ENCODE measurements at regions not wholly inside any gene's neighbourhood (a gene's known extent, or its start where the extent isn't known, plus 50 kb on each side); places are given as distances from the start of the nearest gene placed in this dataset.

GRCh38 chr6:167645368-167645767 is 181.3 kb upstream of the AFDN start:
- Histone ChIP-seq H3K27ac (ENCODE audit: low read depth) (no peak overlapping the region), H3K4me1 (ENCODE audit: insufficient read depth) (peaks cover 6% of the 10 kb centered on the region), H3K9me2 (ENCODE audit: insufficient read depth) (0 out of 2 replicates have a peak, but pooled peaks cover 4% of the 10 kb centered on the region), H3K36me3 (ENCODE audit: insufficient read depth) (no peaks in the 10 kb centered on the region), H3K4me3 (no peak overlapping the region), H3K27me3 (ENCODE audit: insufficient read depth) (no peaks in the 10 kb centered on the region), H3F3A (replicated peaks; ENCODE audit: low read depth) (no peaks in the 10 kb centered on the region), H4K20me1 (replicated peaks; ENCODE audit: insufficient read depth) (no peaks in the 10 kb centered on the region), H2AFZ (no peak overlapping the region), H3K4me2 (no peak overlapping the region), H3K79me2 (replicated peaks; ENCODE audit: insufficient read depth) (no peaks in the 10 kb centered on the region)
- TF ChIP-seq EZH2 (IDR thresholded peaks at IDR 0.05; ENCODE audit: low read depth, unreplicated experiment), result no peak
- no peak for TF ChIP-seq STAT1 (IDR thresholded peaks at IDR 0.05; ENCODE audit: unreplicated experiment)
- TF ChIP-seq ZNF114 (CRISPR knock-in tag; IDR thresholded peaks at IDR 0.05), result no peak
- TF ChIP-seq CREB1 (CRISPR knock-in tag; IDR thresholded peaks at IDR 0.05; ENCODE audit: low read depth), result no peak
- no peak for TF ChIP-seq REST (IDR thresholded peaks at IDR 0.05; ENCODE audit: unreplicated experiment)
- TF ChIP-seq, protein P1, sequence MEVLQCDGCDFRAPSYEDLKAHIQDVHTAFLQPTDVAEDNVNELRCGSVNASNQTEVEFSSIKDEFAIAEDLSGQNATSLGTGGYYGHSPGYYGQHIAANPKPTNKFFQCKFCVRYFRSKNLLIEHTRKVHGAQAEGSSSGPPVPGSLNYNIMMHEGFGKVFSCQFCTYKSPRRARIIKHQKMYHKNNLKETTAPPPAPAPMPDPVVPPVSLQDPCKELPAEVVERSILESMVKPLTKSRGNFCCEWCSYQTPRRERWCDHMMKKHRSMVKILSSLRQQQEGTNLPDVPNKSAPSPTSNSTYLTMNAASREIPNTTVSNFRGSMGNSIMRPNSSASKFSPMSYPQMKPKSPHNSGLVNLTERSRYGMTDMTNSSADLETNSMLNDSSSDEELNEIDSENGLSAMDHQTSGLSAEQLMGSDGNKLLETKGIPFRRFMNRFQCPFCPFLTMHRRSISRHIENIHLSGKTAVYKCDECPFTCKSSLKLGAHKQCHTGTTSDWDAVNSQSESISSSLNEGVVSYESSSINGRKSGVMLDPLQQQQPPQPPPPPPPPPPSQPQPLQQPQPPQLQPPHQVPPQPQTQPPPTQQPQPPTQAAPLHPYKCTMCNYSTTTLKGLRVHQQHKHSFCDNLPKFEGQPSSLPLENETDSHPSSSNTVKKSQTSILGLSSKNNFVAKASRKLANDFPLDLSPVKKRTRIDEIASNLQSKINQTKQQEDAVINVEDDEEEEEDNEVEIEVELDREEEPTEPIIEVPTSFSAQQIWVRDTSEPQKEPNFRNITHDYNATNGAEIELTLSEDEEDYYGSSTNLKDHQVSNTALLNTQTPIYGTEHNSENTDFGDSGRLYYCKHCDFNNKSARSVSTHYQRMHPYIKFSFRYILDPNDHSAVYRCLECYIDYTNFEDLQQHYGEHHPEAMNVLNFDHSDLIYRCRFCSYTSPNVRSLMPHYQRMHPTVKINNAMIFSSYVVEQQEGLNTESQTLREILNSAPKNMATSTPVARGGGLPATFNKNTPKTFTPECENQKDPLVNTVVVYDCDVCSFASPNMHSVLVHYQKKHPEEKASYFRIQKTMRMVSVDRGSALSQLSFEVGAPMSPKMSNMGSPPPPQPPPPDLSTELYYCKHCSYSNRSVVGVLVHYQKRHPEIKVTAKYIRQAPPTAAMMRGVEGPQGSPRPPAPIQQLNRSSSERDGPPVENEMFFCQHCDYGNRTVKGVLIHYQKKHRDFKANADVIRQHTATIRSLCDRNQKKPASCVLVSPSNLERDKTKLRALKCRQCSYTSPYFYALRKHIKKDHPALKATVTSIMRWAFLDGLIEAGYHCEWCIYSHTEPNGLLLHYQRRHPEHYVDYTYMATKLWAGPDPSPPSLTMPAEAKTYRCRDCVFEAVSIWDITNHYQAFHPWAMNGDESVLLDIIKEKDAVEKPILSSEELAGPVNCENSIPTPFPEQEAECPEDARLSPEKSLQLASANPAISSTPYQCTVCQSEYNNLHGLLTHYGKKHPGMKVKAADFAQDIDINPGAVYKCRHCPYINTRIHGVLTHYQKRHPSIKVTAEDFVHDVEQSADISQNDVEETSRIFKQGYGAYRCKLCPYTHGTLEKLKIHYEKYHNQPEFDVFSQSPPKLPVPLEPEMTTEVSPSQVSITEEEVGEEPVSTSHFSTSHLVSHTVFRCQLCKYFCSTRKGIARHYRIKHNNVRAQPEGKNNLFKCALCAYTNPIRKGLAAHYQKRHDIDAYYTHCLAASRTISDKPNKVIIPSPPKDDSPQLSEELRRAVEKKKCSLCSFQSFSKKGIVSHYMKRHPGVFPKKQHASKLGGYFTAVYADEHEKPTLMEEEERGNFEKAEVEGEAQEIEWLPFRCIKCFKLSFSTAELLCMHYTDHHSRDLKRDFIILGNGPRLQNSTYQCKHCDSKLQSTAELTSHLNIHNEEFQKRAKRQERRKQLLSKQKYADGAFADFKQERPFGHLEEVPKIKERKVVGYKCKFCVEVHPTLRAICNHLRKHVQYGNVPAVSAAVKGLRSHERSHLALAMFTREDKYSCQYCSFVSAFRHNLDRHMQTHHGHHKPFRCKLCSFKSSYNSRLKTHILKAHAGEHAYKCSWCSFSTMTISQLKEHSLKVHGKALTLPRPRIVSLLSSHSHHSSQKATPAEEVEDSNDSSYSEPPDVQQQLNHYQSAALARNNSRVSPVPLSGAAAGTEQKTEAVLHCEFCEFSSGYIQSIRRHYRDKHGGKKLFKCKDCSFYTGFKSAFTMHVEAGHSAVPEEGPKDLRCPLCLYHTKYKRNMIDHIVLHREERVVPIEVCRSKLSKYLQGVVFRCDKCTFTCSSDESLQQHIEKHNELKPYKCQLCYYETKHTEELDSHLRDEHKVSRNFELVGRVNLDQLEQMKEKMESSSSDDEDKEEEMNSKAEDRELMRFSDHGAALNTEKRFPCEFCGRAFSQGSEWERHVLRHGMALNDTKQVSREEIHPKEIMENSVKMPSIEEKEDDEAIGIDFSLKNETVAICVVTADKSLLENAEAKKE (CRISPR knock-in tag; IDR thresholded peaks at IDR 0.05), result no peak
- TF ChIP-seq POLR2AphosphoS5 (IDR thresholded peaks at IDR 0.05; ENCODE audit: low read depth), result no peak
- no peak for TF ChIP-seq NANOG (IDR thresholded peaks at IDR 0.05; ENCODE audit: borderline replicate concordance)
- no peak for TF ChIP-seq ZNF331 (CRISPR knock-in tag; IDR thresholded peaks at IDR 0.05; ENCODE audit: low read depth)
- TF ChIP-seq, protein P2, sequence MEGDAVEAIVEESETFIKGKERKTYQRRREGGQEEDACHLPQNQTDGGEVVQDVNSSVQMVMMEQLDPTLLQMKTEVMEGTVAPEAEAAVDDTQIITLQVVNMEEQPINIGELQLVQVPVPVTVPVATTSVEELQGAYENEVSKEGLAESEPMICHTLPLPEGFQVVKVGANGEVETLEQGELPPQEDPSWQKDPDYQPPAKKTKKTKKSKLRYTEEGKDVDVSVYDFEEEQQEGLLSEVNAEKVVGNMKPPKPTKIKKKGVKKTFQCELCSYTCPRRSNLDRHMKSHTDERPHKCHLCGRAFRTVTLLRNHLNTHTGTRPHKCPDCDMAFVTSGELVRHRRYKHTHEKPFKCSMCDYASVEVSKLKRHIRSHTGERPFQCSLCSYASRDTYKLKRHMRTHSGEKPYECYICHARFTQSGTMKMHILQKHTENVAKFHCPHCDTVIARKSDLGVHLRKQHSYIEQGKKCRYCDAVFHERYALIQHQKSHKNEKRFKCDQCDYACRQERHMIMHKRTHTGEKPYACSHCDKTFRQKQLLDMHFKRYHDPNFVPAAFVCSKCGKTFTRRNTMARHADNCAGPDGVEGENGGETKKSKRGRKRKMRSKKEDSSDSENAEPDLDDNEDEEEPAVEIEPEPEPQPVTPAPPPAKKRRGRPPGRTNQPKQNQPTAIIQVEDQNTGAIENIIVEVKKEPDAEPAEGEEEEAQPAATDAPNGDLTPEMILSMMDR (conservative IDR thresholded peaks at IDR 0.05; ENCODE audit: low read depth in 2 of 2), result no peak
- no peak for TF ChIP-seq EZH2phosphoT487 (IDR thresholded peaks at IDR 0.05; ENCODE audit: unreplicated experiment)
- DNase-seq (ENCODE audit: low spot score), result no peak
- Mint-ChIP-seq H3K27ac (no peak overlapping the region), H3K4me1 (peaks cover 28% of the 10 kb centered on the region), H3K9me3 (no peaks in the 10 kb centered on the region; the same call in 2 of the 3 replicates), H3K4me3 (no peak overlapping the region), H3K27me3 (ENCODE audit: insufficient read depth, low read depth, poor library complexity) (peaks cover 13% of the 10 kb centered on the region), H3K36me3 (ENCODE audit: low read depth) (no peaks in the 10 kb centered on the region)
- ATAC-seq, result no peak
